ENCODE measurements at regions not wholly inside any gene's neighbourhood (a gene's known extent, or its start where the extent isn't known, plus 50 kb on each side); places are given as distances from the start of the nearest gene placed in this dataset.

GRCh38 chr7:13165854-13166253, 478.4 kb downstream of the ARL4A start:
- TF ChIP-seq HCFC1 (IDR thresholded peaks at IDR 0.05; ENCODE audit: low read length) (no peak), POLR2AphosphoS5 (IDR thresholded peaks at IDR 0.05; ENCODE audit: low read length) (no peak), RAD21 (IDR thresholded peaks at IDR 0.05; ENCODE audit: insufficient read depth, low read depth, low read length) (no peak), CTCF (IDR thresholded peaks at IDR 0.05 in 2 of 3, conservative IDR thresholded peaks at IDR 0.05 in 1 of 3; ENCODE audit: control insufficient read depth in 2 of 3, extremely low read depth in 1 of 3, insufficient read depth in 1 of 3, low read depth in 3 of 3, low read length in 3 of 3) (no peak), ZBTB4 (CRISPR knock-in tag; IDR thresholded peaks at IDR 0.05) (no peak)

All from GM12878 (cell line).